Vagina (tissue), 2 donors: ENCODE measurements at regions not wholly inside any gene's neighbourhood (a gene's known extent, or its start where the extent isn't known, plus 50 kb on each side); places are given as distances from the start of the nearest gene placed in this dataset.
A peak's percentile ranks its signal among the peaks of the same experiment; 100 is the strongest.

Source experiments
- DNase-seq, 2 donors: peaks; one replicate each; pipeline ENCODE4 v3.0.0-alpha.2; 2017; ENCODE audit errors: extremely low spot score in 2 of 2
- H3K27ac ChIP-seq: fragments of 200-600 bp; sonication (generic); one replicate; pipeline ENCODE4 v1.5.1; 2019
- H3K27me3 ChIP-seq: fragments of 200-600 bp; sonication (generic); one replicate; pipeline ENCODE4 v1.5.1; 2019
- H3K36me3 ChIP-seq, 2 donors: fragments of 200-600 bp; sonication (generic); one replicate each; pipeline ENCODE4 v1.5.1; 2017 to 2019
- H3K4me1 ChIP-seq: fragments of 200-600 bp; sonication (generic); one replicate; pipeline ENCODE4 v1.5.1; 2019
- H3K4me3 ChIP-seq, 2 donors: fragments of 200-600 bp; sonication (generic); 1 replicate in 1 of 2; 2 replicates in 1 of 2; pipeline ENCODE4 v1.5.1; 2016 to 2019
- H3K9me3 ChIP-seq: fragments of 200-600 bp; sonication (generic); one replicate; pipeline ENCODE4 v1.5.1; 2019
- POLR2A ChIP-seq, 2 donors: fragments of 450-650 bp; IDR thresholded peaks; one replicate each; pipeline ENCODE4 v1.6.1; 2017; ENCODE audit warnings: antibody characterized with exemption in 2 of 2, mild to moderate bottlenecking in 2 of 2, moderate library complexity in 2 of 2
- POLR2AphosphoS5 ChIP-seq, 2 donors: sonication (generic); formaldehyde crosslinking; IDR thresholded peaks; one replicate each; pipeline ENCODE4 v1.9.0; 2017; ENCODE audit warnings: antibody characterized with exemption in 2 of 2, mild to moderate bottlenecking in 2 of 2, low read depth in 1 of 2; ENCODE audit not compliant: insufficient read depth in 1 of 2
- intact Hi-C: fragments of 100-400 bp; cut with DNase I; formaldehyde crosslinking; loops from one replicate; pipeline ENCODE4 v1.15.1; 2023
- TF ChIP-seq, protein P1 (sequence below), 3 experiments: fragments of 450-650 bp in 2 of 3; fragments of 200-600 bp in 1 of 3; sonication (generic) in 1 of 3; IDR thresholded peaks; one replicate each; pipeline ENCODE4 v1.5.1; 2017 to 2019; ENCODE audit warnings: antibody characterized with exemption in 3 of 3, mild to moderate bottlenecking in 2 of 3, moderate library complexity in 2 of 3

DNA sequence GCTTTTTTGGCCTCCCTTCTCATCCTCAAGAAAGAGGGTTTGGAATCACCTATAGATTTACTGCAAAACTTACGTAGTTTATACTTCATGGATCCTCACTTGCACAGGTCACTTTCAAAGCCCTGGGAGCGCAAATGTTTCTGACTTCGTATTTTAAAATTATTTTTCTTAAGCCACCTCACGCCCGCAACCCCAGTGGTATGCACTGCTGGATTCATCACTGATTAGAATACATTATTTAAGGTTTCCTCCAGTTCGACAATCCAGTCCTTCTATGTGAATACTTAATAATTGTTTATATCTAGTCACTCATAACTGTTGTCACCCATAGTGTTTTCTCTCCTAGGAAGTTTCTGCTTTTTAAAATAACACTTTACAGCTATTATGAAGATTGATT, 339.9 kb downstream of the CHL1 start:
- intact Hi-C loops = no loop called here
- H3K4me3 ChIP-seq = peak overlapping the region; percentile 30 to 35

GRCh38 chr3:541062-541801, 344.7 kb downstream of the CHL1 start:
- H3K27me3 ChIP-seq = no peaks in the 10 kb centered on the region
- no peak overlapping the region for H3K27ac ChIP-seq
- no peaks in the 10 kb centered on the region for H3K9me3 ChIP-seq
- TF ChIP-seq, protein P1, sequence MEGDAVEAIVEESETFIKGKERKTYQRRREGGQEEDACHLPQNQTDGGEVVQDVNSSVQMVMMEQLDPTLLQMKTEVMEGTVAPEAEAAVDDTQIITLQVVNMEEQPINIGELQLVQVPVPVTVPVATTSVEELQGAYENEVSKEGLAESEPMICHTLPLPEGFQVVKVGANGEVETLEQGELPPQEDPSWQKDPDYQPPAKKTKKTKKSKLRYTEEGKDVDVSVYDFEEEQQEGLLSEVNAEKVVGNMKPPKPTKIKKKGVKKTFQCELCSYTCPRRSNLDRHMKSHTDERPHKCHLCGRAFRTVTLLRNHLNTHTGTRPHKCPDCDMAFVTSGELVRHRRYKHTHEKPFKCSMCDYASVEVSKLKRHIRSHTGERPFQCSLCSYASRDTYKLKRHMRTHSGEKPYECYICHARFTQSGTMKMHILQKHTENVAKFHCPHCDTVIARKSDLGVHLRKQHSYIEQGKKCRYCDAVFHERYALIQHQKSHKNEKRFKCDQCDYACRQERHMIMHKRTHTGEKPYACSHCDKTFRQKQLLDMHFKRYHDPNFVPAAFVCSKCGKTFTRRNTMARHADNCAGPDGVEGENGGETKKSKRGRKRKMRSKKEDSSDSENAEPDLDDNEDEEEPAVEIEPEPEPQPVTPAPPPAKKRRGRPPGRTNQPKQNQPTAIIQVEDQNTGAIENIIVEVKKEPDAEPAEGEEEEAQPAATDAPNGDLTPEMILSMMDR (IDR thresholded peaks at IDR 0.05) = no peak
- TF ChIP-seq POLR2AphosphoS5 (IDR thresholded peaks at IDR 0.05; ENCODE audit: insufficient read depth in 1 of 2, low read depth in 1 of 2) (no peak), POLR2A (IDR thresholded peaks at IDR 0.05) (no peak)
- H3K4me3 ChIP-seq = no peak overlapping the region
- no peak for DNase-seq
- no peaks in the 10 kb centered on the region for H3K4me1 ChIP-seq
- no peaks in the 10 kb centered on the region for H3K36me3 ChIP-seq
- intact Hi-C loops = no loop called here

More for the DNA sequence above, 339.9 kb downstream of the CHL1 start:
- no peak for DNase-seq
- H3K27me3 ChIP-seq = no peaks in the 10 kb centered on the region
- no peaks in the 10 kb centered on the region for H3K4me1 ChIP-seq
- TF ChIP-seq, protein P1 (IDR thresholded peaks at IDR 0.05) = no peak
- TF ChIP-seq POLR2AphosphoS5 (IDR thresholded peaks at IDR 0.05; ENCODE audit: insufficient read depth in 1 of 2, low read depth in 1 of 2) = no peak
- no peak for TF ChIP-seq POLR2A (IDR thresholded peaks at IDR 0.05)
- H3K36me3 ChIP-seq = no peaks in the 10 kb centered on the region
- H3K9me3 ChIP-seq = no peaks in the 10 kb centered on the region
- no peak overlapping the region for H3K27ac ChIP-seq

DNA sequence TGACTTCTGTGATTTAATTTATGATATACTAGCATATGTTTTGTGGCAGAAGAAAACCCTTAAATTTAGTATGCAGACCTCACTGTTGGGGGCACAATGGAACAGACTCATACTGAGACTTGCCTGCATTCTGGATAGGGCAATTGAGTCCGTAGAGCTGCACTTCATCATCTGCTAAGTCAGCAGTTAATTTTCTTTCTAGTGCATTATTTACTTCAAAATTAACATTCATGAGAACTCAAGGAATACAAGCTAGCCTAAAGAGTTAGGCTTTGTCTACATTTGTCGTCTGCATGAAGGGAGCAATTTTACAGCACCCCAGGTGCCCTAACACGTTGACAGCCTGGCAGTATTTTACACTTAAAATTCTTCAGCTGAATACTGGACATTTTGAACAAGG, 345.5 kb downstream of the CHL1 start:
- Histone ChIP-seq H3K27ac (no peak overlapping the region), H3K4me3 (no peak overlapping the region), H3K4me1 (no peaks in the 10 kb centered on the region), H3K27me3 (no peaks in the 10 kb centered on the region), H3K36me3 (no peaks in the 10 kb centered on the region), H3K9me3 (no peaks in the 10 kb centered on the region)
- DNase-seq = no peak
- intact Hi-C loops = no loop called here
- TF ChIP-seq POLR2A (IDR thresholded peaks at IDR 0.05) (no peak), POLR2AphosphoS5 (IDR thresholded peaks at IDR 0.05; ENCODE audit: insufficient read depth in 1 of 2, low read depth in 1 of 2) (no peak)
- TF ChIP-seq, protein P1 (IDR thresholded peaks at IDR 0.05) = no peak

- H3K4me3 ChIP-seq = no peak overlapping the region
- no peak overlapping the region for H3K27ac ChIP-seq
- H3K9me3 ChIP-seq = no peaks in the 10 kb centered on the region
- no peaks in the 10 kb centered on the region for H3K4me1 ChIP-seq
- no peak for DNase-seq
- H3K36me3 ChIP-seq = no peaks in the 10 kb centered on the region
- intact Hi-C loops = no loop called here
- TF ChIP-seq POLR2A (IDR thresholded peaks at IDR 0.05) (no peak), POLR2AphosphoS5 (IDR thresholded peaks at IDR 0.05; ENCODE audit: insufficient read depth in 1 of 2, low read depth in 1 of 2) (no peak)
- TF ChIP-seq, protein P1 (IDR thresholded peaks at IDR 0.05) = no peak
- no peaks in the 10 kb centered on the region for H3K27me3 ChIP-seq
Measured at GRCh38 chr3:549636-550035, 353.1 kb downstream of the CHL1 start.

DNA sequence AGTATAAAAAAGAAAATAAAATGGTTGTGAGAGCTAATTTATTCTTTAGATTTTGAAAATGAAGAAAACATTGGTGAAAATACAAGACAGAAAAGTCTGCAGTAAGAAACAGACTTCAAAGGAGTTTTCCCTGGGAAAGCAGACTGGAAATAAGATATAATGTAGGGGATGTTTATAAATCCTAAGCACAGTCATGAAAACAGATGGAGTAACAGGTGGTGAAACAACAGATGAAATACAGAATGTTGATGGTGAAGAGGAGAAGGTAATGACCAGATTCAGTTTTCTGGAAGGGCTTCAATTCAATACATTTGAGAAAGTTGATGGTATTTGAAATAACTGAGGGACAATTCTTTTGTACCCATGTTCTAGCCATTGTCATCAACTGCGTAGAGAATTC, 353.9 kb downstream of the CHL1 start:
- H3K36me3 ChIP-seq = no peaks in the 10 kb centered on the region
- H3K27me3 ChIP-seq = no peaks in the 10 kb centered on the region
- no peak for DNase-seq
- intact Hi-C loops = no loop called here
- H3K9me3 ChIP-seq = no peaks in the 10 kb centered on the region
- no peaks in the 10 kb centered on the region for H3K4me1 ChIP-seq
- H3K4me3 ChIP-seq = no peak overlapping the region
- H3K27ac ChIP-seq = no peak overlapping the region
- no peak for TF ChIP-seq POLR2A (IDR thresholded peaks at IDR 0.05)
- TF ChIP-seq POLR2AphosphoS5 (IDR thresholded peaks at IDR 0.05; ENCODE audit: insufficient read depth in 1 of 2, low read depth in 1 of 2) = no peak
- TF ChIP-seq, protein P1 (IDR thresholded peaks at IDR 0.05) = no peak
